K562 (cell line): ENCODE measurements at regions not wholly inside any gene's neighbourhood (a gene's known extent, or its start where the extent isn't known, plus 50 kb on each side); places are given as distances from the start of the nearest gene placed in this dataset.

Source experiments
- GABPA ChIP-seq: fragments of 200-800 bp; sonication (Bioruptor generic); conservative IDR thresholded peaks from 2 replicates; pipeline ENCODE4 v1.6.1; 2016; ENCODE audit warnings: low read depth, missing genetic modification characterization, missing compliant biosample characterization
- POLR2A ChIP-seq: fragments of 450-650 bp; conservative IDR thresholded peaks from 2 replicates; pipeline ENCODE4 v1.6.1; 2016
- SMAD2 ChIP-seq: fragments of 150-350 bp; IDR thresholded peaks from 2 replicates; pipeline ENCODE4 v1.6.1; 2014; ENCODE audit warnings: low read depth, mild to moderate bottlenecking, low read length
- SMARCA5 ChIP-seq: fragments of 450-650 bp; IDR thresholded peaks from 2 replicates; pipeline ENCODE4 v1.6.1; 2016
- TAF1 ChIP-seq: IDR thresholded peaks from 2 replicates; pipeline ENCODE4 v1.6.1; 2011; ENCODE audit warnings: mild to moderate bottlenecking, low read length, moderate library complexity; ENCODE audit not compliant: insufficient read depth, control insufficient read depth, severe bottlenecking; ENCODE audit errors: extremely low read depth
- ZZZ3 ChIP-seq: fragments of 450-650 bp; IDR thresholded peaks from 2 replicates; pipeline ENCODE4 v1.6.1; 2016; ENCODE audit warnings: antibody characterized with exemption, mild to moderate bottlenecking, moderate library complexity
- TF ChIP-seq, protein P1 (sequence below), 3 experiments: IDR thresholded peaks in 2 of 3; conservative IDR thresholded peaks in 1 of 3; 2 replicates each; pipeline ENCODE4 v1.5.1; 2011 to 2012; ENCODE audit warnings: low read length in 3 of 3, mild to moderate bottlenecking in 3 of 3, control low read depth in 2 of 3, improper control_type of control experiment in 1 of 3, inconsistent platforms in 1 of 3, low read depth in 1 of 3, mixed read lengths in 1 of 3, moderate library complexity in 1 of 3; ENCODE audit not compliant: insufficient read depth in 2 of 3
- TF ChIP-seq, protein P2 (sequence below): sonication (generic); formaldehyde crosslinking; IDR thresholded peaks from 2 replicates; pipeline ENCODE4 v1.8.1; 2023; ENCODE audit warnings: mild to moderate bottlenecking, missing genetic modification reagents

DNA sequence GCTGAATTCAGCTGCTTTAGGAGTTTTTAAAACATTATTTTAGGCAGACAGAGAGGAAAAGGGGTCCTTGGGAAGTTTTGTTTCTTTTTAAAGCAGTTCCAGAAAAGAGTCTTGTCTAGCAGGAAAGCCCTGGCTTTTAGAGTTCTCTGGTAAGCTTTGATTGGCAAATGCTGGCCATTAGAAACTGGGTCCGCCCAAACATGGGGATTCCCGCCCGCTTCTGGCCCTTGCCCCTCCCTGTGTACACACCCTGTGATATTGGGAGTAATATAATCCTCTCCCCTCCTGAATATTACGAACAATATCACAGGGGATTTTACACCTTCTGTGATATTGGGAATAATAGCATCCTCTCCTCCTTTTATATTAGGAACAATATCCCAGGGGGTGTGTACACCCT, 58.9 kb downstream of the ERICH4 start:
- TF ChIP-seq POLR2A (no peak), ZZZ3 (no peak), SMAD2 (no peak), GABPA (tag) (no peak), SMARCA5 (no peak), TAF1 (no peak)
- TF ChIP-seq, protein P1, sequence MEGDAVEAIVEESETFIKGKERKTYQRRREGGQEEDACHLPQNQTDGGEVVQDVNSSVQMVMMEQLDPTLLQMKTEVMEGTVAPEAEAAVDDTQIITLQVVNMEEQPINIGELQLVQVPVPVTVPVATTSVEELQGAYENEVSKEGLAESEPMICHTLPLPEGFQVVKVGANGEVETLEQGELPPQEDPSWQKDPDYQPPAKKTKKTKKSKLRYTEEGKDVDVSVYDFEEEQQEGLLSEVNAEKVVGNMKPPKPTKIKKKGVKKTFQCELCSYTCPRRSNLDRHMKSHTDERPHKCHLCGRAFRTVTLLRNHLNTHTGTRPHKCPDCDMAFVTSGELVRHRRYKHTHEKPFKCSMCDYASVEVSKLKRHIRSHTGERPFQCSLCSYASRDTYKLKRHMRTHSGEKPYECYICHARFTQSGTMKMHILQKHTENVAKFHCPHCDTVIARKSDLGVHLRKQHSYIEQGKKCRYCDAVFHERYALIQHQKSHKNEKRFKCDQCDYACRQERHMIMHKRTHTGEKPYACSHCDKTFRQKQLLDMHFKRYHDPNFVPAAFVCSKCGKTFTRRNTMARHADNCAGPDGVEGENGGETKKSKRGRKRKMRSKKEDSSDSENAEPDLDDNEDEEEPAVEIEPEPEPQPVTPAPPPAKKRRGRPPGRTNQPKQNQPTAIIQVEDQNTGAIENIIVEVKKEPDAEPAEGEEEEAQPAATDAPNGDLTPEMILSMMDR (IDR thresholded peaks at IDR 0.05 in 2 of 3, conservative IDR thresholded peaks at IDR 0.05 in 1 of 3; ENCODE audit: insufficient read depth in 2 of 3, low read depth in 1 of 3, low read length in 3 of 3): no peak
- TF ChIP-seq, protein P2, sequence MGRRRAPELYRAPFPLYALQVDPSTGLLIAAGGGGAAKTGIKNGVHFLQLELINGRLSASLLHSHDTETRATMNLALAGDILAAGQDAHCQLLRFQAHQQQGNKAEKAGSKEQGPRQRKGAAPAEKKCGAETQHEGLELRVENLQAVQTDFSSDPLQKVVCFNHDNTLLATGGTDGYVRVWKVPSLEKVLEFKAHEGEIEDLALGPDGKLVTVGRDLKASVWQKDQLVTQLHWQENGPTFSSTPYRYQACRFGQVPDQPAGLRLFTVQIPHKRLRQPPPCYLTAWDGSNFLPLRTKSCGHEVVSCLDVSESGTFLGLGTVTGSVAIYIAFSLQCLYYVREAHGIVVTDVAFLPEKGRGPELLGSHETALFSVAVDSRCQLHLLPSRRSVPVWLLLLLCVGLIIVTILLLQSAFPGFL (CRISPR knock-in tag): no peak
